ENCODE measurements at regions not wholly inside any gene's neighbourhood (a gene's known extent, or its start where the extent isn't known, plus 50 kb on each side); places are given as distances from the start of the nearest gene placed in this dataset.
"Not testable (repeated sequence)": the region's sequence is repeated elsewhere in the genome, so short reads cannot be mapped to it uniquely, and the experiment has no call there.

DNA sequence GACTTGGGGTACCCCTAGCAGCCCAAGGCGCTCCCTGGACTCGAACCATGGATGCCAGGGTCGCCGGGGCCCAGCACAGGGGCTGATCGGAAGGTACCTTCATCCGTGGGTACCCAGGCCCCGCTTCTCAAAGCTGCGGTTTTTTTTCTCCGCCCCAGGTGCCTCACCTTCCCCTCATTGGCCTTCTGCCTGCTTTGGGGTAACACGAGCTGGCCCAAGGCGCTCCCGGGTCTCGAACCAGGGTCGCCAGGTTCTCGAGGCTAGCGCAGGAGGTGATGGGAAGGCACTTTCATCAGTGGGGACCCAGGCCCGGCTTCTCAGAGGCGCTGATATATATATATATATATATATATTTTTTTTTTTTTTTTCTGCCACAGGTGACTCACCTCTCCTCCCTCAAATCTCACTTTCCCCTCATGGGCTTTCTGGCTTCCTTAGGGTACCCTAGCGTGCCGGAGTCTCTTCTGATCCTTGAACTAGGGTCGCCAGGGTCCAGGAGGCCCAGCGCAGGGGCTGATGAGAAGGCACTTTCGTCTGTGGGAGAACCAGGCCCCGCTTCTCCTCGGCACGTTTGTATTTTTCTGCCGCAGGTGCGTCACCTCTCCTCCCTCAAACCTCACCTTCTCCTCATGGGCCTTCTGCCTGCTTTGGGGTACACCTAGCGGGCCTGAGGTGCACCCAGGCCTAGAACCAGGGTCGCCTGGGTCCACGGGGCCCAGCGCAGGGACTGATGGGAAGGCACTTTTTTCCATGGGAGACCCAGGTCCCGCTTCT is 1480.0 kb upstream of the TPTE start:
- WGBS, 2 experiments (ENCODE audit: extremely low coverage in 1 of 2, insufficient coverage in 1 of 2, insufficient read length in 1 of 2, insufficient replicate concordance in 2 of 2, low coverage in 1 of 2, low lambda C conversion rate in 2 of 2, missing lambda C conversion rate in 1 of 2) = 79% methylated on average over 25 of the region's 33 CpGs; no CpG with 5 or more reads in 1 of the 2 experiments
- H3K27me3 ChIP-seq (replicated peaks in 1 of 4; ENCODE audit: control insufficient read depth in 3 of 4, extremely low read depth in 1 of 4, insufficient read depth in 3 of 4, low read length in 3 of 4); H3K18ac ChIP-seq (ENCODE audit: extremely low read depth, low read length); H4K20me1 ChIP-seq (replicated peaks in 1 of 2; ENCODE audit: control insufficient read depth in 1 of 2, insufficient read depth in 2 of 2, low read length in 2 of 2); H2AK5ac ChIP-seq (ENCODE audit: low read depth, low read length); H4K5ac ChIP-seq (ENCODE audit: insufficient read length, low read depth, low read length); DNase-seq (ENCODE audit: low read depth in 1 of 2, low spot score in 2 of 2); FAIRE-seq; H3K36me3 ChIP-seq (ENCODE audit: control insufficient read depth in 2 of 4, insufficient read depth in 4 of 4, low read length in 3 of 4); H3K23ac ChIP-seq (ENCODE audit: insufficient read length); H3K4me1 ChIP-seq (replicated peaks in 1 of 4; ENCODE audit: control insufficient read depth in 3 of 4, insufficient read depth in 4 of 4, low read length in 3 of 4); H3K56ac ChIP-seq (replicated peaks; ENCODE audit: insufficient read length, low read depth, low read length); H3K4me3 ChIP-seq (ENCODE audit: extremely low read depth in 1 of 4, insufficient read depth in 2 of 4, low read depth in 3 of 4, low read length in 4 of 4); H2AFZ ChIP-seq (ENCODE audit: low read length); H2BK15ac ChIP-seq (ENCODE audit: low read length); H3K4ac ChIP-seq (replicated peaks; ENCODE audit: insufficient read length, low read depth, low read length); H2BK5ac ChIP-seq (ENCODE audit: low read depth, low read length); H2BK12ac ChIP-seq (ENCODE audit: low read depth, low read length); H3K23me2 ChIP-seq (ENCODE audit: low read depth, low read length); H3K79me2 ChIP-seq (ENCODE audit: control insufficient read depth in 1 of 2, insufficient read depth in 2 of 2, low read length in 2 of 2); H3K79me1 ChIP-seq (ENCODE audit: low read depth, low read length); H4K91ac ChIP-seq (replicated peaks; ENCODE audit: insufficient read length, low read length); H3K14ac ChIP-seq (ENCODE audit: insufficient read length); H2BK20ac ChIP-seq (ENCODE audit: low read length); H4K8ac ChIP-seq (ENCODE audit: extremely low read depth, insufficient read depth, low read length); CTCF ChIA-PET (ENCODE audit: partially characterized antibody); H3K9ac ChIP-seq (replicated peaks in 1 of 4; ENCODE audit: extremely low read depth in 1 of 4, low read depth in 3 of 4, low read length in 3 of 4); H2BK120ac ChIP-seq (replicated peaks; ENCODE audit: low read depth, low read length); H3K27ac ChIP-seq (ENCODE audit: low read depth, low read length); POLR2A ChIA-PET (ENCODE audit: partially characterized antibody); H3K4me2 ChIP-seq (ENCODE audit: insufficient read depth in 1 of 2, low read depth in 2 of 2, low read length in 2 of 2): not testable (repeated sequence)
- peaks cover 6 to 50% of the 10 kb centered on the region in 2 experiments; a peak in 2 of 4 replicates for H3K9me3 ChIP-seq (ENCODE audit: insufficient read depth in 2 of 2, low read depth in 1 of 2, low read length in 1 of 2)

- H2AK5ac ChIP-seq (ENCODE audit: low read depth, low read length); H3K27me3 ChIP-seq (replicated peaks in 1 of 4; ENCODE audit: control insufficient read depth in 3 of 4, extremely low read depth in 1 of 4, insufficient read depth in 3 of 4, low read length in 3 of 4); H2BK20ac ChIP-seq (ENCODE audit: low read length); H4K91ac ChIP-seq (replicated peaks; ENCODE audit: insufficient read length, low read length); FAIRE-seq; H2BK120ac ChIP-seq (replicated peaks; ENCODE audit: low read depth, low read length); CTCF ChIA-PET (ENCODE audit: partially characterized antibody); H3K4me3 ChIP-seq (ENCODE audit: extremely low read depth in 1 of 4, insufficient read depth in 2 of 4, low read depth in 3 of 4, low read length in 4 of 4); H4K20me1 ChIP-seq (replicated peaks in 1 of 2; ENCODE audit: control insufficient read depth in 1 of 2, insufficient read depth in 2 of 2, low read length in 2 of 2); H3K4me2 ChIP-seq (ENCODE audit: insufficient read depth in 1 of 2, low read depth in 2 of 2, low read length in 2 of 2); H3K18ac ChIP-seq (ENCODE audit: extremely low read depth, low read length); H3K23ac ChIP-seq (ENCODE audit: insufficient read length); H3K9ac ChIP-seq (replicated peaks in 1 of 4; ENCODE audit: extremely low read depth in 1 of 4, low read depth in 3 of 4, low read length in 3 of 4); H2AFZ ChIP-seq (ENCODE audit: low read length); H3K36me3 ChIP-seq (ENCODE audit: control insufficient read depth in 2 of 4, insufficient read depth in 4 of 4, low read length in 3 of 4); H3K23me2 ChIP-seq (ENCODE audit: low read depth, low read length); H2BK5ac ChIP-seq (ENCODE audit: low read depth, low read length); H2BK15ac ChIP-seq (ENCODE audit: low read length); H3K4ac ChIP-seq (replicated peaks; ENCODE audit: insufficient read length, low read depth, low read length); H4K5ac ChIP-seq (ENCODE audit: insufficient read length, low read depth, low read length); H3K56ac ChIP-seq (replicated peaks; ENCODE audit: insufficient read length, low read depth, low read length); H2BK12ac ChIP-seq (ENCODE audit: low read depth, low read length); H3K79me1 ChIP-seq (ENCODE audit: low read depth, low read length); H4K8ac ChIP-seq (ENCODE audit: extremely low read depth, insufficient read depth, low read length); H3K4me1 ChIP-seq (replicated peaks in 1 of 4; ENCODE audit: control insufficient read depth in 3 of 4, insufficient read depth in 4 of 4, low read length in 3 of 4); POLR2A ChIA-PET (ENCODE audit: partially characterized antibody); H3K79me2 ChIP-seq (ENCODE audit: control insufficient read depth in 1 of 2, insufficient read depth in 2 of 2, low read length in 2 of 2); H3K14ac ChIP-seq (ENCODE audit: insufficient read length); H3K27ac ChIP-seq (ENCODE audit: low read depth, low read length); DNase-seq (ENCODE audit: low read depth in 1 of 2, low spot score in 2 of 2): not testable (repeated sequence)
- WGBS, 2 experiments (ENCODE audit: extremely low coverage in 1 of 2, insufficient coverage in 1 of 2, insufficient read length in 1 of 2, insufficient replicate concordance in 2 of 2, low coverage in 1 of 2, low lambda C conversion rate in 2 of 2, missing lambda C conversion rate in 1 of 2) = 89% methylated on average over 9 of the region's 38 CpGs; no CpG with 5 or more reads in 1 of the 2 experiments
- H3K9me3 ChIP-seq (ENCODE audit: insufficient read depth in 2 of 2, low read depth in 1 of 2, low read length in 1 of 2) = peaks cover 3 to 38% of the 10 kb centered on the region in 2 experiments; a peak in 2 of 4 replicates
Measured at GRCh38 chr21:9043089-9043488, 1478.3 kb upstream of the TPTE start.

All from H1 (cell line).